NCI-H1694 treated with DMSO at 0.1 percent for 48 hours (cell line): ENCODE measurements at regions not wholly inside any gene's neighbourhood (a gene's known extent, or its start where the extent isn't known, plus 50 kb on each side); places are given as distances from the start of the nearest gene placed in this dataset.

Source experiments
- DNase-seq: peaks from one replicate; lab custom pipeline; 2025; lab: John Stamatoyannopoulos, UW

DNA sequence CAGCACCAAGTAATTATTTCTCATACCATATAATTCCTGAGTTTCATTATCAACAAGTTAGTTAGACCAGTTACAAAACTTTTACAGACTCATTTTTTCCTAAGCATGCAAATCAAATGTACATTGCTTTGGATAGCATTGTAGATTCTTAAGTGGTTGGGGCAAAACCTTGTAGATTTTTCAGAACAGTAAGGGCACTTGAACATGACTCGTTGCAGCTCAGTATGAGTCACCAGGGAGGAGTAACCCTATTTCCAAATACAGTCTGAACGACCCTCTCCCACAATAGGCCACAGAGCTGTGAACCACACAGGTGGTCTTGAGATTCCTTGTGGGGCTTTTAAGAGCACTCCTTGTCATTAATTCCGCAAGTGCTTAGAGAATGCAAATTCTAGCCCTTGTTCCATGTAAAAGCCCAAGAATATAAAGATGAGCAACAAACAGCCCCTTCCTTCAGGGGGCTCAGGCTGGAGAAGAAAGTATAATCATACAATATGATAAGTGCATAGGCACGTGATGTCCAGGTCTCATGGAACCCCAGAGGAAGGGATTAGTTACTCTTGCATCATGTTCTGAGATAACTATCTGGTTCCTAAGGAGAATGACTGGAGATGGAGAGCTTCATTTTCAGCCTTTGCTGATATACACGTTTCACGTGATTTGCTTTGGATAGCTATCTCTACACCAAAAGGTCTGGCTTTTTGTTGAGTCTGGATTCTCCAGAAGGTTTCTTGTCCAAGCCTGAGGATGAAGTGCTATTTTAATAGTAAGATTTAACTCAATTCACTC, 295.7 kb downstream of the KCNN2 start:
- DNase-seq: no peak

DNA sequence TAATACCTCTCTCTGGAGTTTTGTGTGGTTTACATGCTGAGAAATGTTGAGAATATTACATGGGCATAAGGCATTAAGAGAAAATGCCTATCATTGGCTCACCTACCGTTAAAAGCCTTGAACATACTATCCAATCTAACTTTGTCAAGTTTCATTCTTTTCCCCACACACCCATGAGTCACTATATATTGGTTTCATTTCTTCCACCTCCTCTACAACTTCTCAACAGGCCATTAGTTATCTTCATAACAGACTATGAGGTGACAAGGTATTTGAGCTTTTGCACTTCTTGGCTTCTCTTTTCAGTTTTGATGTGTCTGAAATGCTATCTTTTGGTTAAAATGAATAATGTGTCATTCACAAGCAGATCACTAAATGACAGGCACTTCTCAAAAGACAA, 288.0 kb downstream of the KCNN2 start:
- DNase-seq: no peak

DNA sequence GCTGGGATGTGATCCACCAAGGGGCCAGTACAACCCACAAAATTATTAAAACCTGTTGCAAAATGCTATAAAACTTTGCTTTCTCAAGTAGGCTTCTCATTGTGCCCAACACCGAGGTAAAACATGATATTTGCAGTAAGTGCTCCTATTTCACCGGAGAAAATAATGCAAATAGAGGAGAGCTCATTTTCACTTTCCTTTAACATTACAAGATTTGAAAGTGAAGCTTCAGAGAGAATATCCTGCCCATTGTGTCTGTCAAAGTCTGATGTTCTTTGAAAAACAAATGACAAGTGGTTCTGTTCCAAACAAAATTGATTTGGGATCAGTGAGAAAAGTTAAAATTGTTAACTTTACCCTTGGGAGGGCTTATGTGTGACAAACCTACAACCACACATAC, 287.1 kb downstream of the KCNN2 start:
- no peak for DNase-seq

DNA sequence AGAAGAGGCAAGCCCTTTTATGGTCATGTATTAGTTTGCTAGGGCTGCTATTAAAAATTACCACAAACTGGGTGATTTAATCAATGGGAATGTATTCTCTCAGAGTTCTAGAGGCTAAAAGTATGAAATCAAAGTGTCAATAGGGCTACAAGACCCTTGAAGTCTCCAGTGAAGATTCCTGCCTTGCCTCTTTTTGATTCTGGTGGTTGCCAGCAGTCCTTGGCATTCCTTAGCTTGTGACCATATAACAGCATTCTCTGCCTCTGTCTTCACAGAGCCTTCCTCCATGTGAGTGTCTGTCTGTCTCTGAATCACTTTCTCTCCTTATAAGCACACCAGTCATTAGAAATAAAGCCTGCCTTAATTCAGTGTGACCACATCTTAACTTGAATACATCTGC, 282.7 kb downstream of the KCNN2 start:
- DNase-seq: no peak

DNA sequence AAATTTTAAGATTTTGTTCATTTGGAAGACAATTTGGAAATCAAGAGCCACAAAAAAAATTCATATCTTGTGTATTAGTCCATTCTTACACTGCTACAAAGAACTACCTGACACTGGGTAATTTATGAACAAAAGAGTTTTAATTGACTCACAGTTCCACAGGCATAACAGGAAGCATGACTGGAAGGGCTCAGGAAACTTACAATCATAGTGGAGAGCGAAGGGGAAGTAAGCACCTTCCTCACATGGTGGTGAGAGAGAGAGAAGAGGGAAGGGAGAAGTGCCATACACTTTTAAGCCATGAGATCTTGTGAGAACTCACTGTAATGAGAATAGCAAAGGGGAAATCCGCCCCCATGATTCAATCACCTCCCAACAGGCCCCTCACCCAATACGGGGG, 274.4 kb downstream of the KCNN2 start:
- no peak for DNase-seq

DNA sequence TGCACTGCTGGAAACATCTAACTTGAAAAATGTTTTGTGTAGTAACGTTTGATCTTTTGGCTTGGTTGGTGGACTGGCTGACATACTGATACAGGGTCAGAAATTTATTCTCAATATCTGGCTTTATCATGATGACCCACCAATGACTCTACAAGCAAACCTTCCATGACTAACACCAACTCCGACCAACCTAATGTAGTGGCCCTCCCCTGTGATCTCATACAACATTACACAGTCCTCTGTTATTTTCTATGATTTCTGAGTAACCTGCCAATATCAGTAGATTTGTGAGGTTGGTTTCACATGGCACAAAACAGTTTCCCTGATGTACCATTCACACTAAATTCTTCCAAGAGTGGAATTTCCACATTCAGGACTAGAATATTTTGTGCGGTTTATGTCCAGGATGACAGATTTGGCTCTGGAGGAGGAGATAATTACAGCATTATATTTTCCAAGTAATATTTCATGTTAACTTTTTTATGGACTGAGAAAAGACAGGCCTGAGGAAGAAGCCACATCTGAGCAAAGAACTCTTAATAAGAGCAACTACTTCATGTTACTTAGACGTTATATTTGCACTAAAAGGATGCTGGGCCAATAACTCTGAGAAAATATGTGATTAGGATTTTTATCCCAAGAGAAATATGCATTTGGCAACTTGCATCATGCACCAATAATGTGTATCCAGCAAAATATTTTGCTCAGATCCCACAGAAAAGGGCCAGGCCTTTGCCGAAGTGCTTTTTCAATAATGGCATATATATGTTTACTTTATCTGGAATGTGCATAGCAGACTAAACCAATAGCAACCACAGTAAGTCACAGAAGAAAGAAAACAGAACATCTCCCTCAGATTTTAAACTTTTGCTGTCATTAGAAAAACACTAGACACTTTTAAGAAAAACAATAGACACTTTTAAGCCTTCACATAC, 273.4 kb downstream of the KCNN2 start:
- DNase-seq: no peak

DNA sequence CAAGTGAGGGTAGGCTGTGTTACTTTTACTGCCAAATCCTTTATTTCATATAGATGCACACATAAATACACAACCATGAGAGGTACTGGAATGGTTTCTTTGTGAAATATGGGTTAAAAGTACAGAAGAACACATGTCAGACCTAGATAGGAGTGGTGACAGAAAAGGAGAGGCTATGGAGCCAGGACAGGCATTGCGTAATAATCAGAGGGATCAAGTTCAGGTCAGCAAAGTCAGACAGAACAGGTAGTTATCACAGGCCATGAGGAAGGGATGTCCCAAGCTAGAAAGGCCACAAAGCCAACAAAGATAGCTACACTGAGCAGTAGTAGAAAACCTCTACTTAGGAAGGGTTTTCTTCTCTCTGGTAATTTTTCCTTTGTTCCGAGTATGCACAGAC, 272.6 kb downstream of the KCNN2 start:
- DNase-seq: no peak

DNA sequence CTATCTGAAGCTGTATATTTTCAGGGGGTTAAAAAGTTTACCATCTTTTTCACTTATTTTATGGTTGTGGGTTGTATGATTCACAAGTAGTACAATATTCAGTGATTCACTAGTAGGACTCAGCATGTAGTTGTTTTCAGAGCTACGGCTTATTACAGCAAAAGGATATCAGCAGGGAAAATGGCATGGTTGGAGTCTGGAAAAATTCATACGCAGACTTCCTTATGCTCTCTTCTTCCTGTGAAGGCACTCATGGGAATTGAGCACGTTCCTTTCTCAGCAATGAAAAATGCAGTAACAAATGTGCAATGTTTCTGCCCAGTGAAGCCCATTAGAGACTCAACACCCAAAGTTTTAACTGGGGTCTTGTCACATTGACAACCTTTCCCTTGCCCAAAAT, 250.5 kb downstream of the KCNN2 start:
- DNase-seq: no peak

DNA sequence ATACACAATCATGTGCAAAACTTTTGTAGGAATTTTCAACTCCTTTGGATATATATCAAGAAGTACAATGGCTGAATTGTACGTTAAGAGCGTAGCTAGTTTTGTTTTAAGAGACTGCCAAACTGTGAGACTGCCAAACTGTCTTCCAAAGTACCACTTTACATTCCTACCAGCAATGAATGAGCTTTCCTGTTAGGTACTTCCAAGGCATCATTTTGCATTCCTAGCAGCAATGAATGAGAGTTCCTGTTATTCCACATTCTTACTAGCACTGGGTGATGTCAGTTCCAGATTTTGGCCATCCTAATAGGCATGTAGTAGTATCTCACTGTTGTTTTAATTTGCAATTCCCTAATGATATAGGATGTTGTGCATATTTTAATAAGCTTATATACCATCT, 219.3 kb downstream of the KCNN2 start:
- DNase-seq: no peak

DNA sequence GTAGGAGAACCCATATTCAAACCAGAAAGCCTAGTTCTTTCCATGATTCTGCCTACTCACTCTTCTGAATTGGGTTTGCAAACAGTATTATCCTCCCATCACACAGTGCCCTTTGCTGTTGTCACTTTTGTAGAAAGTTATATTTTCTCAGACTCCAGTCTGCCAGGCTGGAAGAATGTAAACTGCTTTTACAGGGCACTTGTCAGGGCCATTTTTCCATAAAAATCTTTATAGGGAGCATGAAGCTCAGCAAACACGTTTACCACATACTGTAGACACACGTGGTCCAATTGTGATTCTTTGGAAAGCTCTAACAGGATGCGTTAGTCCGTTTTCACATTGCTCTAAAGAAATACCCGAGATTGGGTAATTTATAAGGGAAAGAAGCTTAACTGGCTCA, 204.0 kb downstream of the KCNN2 start:
- no peak for DNase-seq

DNA sequence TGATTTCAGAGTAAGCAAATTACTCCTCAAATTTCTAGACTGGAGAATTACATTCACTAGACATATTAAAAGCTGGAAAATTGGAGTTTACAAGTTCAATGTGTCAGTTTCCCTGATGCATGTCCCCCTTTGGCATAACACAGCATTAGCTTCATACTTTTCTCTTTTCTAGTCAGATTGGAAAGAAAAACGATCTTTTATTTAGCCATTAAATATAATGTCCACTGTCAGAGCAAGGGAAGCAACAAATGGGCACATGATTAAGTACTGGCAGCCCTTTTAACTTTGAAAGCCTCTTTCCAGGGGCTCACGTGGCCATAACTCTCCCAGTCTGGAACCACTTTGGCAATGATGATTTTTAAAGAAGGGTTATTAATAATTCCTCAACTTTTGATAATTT, 203.3 kb downstream of the KCNN2 start:
- no peak for DNase-seq

DNA sequence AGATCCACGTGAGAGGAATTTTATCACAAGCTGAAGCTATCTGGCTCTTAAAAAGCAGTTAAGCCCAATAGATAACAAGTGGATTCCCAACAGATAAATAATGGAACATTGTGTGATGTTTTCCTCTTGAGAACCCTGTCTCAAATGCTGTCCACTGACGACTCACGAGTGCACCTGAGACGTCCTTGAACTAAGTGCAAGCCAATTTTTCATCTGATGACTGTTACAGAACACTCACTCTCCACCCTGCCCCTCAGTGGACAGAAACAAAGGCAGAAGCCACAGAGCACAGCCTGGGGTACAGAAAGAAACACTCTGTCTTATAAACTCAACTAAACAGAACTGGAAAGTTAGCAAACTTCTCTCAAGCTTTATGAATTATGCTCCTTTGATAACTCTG, 199.5 kb downstream of the KCNN2 start:
- no peak for DNase-seq
